ENCODE measurements at regions not wholly inside any gene's neighbourhood (a gene's known extent, or its start where the extent isn't known, plus 50 kb on each side); places are given as distances from the start of the nearest gene placed in this dataset.

- TF ChIP-seq POLR2AphosphoS5 (IDR thresholded peaks at IDR 0.05; ENCODE audit: low read depth, low read length) (no peak), POLR2A (IDR thresholded peaks at IDR 0.05; ENCODE audit: low read depth, low read length) (no peak), POU2F2 (IDR thresholded peaks at IDR 0.05; ENCODE audit: low read depth, low read length) (no peak)
These were observed 304.5 kb downstream of the CBLL2 start for GRCh38 chrX:22577181-22577580.

All from GM12891 (cell line).